T-helper 2 cell (primary cell): ENCODE measurements at regions not wholly inside any gene's neighbourhood (a gene's known extent, or its start where the extent isn't known, plus 50 kb on each side); places are given as distances from the start of the nearest gene placed in this dataset.

Experiments
- DNase-seq, 5 experiments: peaks; one replicate each; pipeline versions ENCODE4 v3.0.0 to v3.0.0-alpha.2; 2012 to 2022

DNA sequence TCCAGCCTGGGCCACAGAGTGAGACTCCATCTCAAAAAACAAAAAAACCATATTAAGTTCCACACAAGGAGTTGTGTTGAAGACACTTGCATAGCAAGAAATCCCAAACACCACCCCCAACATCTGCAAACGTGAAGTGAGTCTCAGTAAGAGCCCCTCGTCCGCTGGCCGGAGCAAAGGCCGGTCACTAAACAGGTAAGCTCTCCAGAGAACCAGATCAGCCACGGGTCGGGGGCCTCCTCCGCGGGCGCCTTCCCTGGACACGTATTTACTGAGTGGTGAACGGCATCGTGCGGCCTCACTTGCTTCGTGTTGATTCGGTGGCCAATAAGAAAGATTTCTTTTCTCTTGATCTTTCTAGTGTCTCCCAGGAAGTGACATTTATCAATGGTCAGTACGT is 93.6 kb downstream of the MRPL36 start:
- DNase-seq = no peak

DNA sequence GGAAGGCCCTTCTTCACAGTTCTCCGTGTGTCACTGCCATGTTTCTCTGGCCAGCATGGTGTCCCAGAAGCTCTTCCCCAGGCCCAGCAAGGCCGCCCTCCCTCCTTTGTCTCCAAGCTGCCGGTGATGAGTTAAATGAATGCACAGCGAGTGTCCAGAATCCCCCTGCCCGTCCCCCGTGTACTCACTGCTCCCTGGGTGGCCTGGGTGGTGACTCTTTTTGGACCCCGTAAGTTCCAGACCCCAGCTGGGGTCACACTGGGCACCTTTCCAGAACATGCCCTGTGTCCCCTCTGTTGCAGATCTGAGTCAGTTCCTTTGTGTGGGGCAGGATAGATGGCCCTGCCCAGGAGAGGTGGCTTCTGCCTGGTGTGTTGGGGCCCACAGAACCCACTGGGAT is 95.0 kb downstream of the MRPL36 start:
- DNase-seq = no peak

DNA sequence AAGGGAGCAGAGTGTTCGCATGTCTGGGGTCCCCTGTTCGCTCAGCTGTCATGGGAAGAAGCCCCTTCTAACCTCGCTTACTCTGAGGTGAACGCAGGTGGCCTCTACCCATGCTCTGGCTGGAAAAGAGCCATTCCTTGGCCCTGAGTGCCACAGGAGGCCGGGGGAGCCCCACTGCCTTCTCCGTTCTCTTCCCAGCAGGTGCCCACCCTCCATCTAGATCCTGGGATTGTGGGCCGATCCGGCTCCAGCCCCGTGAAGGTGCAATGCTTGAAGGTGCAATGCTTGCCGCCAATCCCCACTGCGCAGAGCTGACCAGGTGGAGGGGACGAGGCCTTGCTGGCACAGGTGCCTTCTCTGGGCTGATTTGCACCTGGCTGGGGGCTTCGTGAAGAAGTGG is 95.4 kb downstream of the MRPL36 start:
- DNase-seq = no peak

DNA sequence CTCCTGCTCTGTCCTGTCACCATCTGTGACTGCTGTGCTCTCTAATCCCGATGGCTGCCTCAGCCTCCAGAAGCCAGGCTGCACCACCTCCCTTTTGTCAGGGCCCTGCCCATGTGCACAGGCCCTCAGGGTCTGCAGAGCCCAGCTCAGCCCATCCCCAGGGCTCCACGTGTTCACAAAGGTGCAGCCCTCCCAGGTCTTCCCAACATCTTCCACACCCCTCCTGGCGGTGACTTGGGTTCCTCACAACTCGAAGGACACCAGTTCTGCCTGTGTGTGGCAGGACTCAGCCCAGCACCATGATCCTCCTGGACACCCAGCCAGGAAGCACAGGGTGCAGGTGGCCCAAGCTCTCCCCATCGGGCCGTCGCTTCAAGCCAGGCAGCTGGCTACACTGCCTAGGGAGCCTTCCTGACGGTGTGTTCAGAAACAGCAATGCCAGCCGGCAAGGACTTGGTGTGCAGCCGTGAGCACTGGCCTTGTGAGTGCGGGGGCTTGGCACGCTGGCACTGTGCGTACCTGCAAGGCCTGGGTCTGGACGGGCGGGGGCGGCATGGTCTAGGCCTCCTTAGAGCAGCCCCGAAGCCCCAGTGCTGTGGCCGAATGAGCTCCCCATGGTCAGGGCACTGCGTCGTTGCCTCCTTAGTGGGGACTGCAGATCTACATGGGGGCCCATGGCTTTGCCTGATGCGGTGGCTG is 96.1 kb downstream of the MRPL36 start:
- DNase-seq = no peak

DNA sequence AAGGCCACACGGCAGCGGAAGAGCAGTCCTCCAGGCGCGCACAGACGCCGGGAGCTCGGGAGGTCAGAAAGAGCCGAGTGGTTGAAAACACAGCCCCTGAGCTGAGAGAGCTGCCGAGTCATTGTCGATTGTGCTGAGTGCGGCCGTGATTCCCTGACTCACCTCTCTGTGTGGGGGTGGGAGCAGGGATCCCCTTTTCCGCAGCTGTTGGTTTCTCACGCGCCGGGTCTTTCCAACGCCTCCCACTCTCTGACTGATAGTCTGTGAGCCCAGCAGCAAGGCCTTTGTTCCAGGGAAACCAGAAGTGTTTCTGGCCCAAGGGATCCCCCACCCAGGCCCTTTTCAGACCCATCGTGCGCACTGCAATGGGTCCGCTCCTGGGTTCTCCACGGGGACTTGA is 97.3 kb downstream of the MRPL36 start:
- DNase-seq = no peak

DNA sequence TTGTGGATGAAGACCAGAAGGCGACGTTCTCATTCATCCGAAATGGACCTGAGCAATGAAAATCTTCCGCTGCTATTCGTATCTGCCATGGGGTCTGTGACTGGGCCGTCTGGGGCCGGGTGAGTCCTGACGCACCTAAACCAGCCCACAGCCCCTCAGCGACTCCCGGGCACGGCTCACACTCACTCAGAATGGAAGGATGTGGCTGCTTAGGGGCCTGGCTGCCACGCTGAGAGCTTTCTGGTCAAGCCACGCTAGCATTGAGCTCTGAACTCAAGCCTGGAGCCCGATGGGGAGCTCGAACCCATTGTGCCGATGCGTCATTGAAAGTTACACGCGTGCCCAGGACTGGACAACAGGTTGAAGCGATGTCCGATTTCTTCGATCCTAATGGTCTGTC is 97.8 kb downstream of the MRPL36 start:
- no peak for DNase-seq

DNA sequence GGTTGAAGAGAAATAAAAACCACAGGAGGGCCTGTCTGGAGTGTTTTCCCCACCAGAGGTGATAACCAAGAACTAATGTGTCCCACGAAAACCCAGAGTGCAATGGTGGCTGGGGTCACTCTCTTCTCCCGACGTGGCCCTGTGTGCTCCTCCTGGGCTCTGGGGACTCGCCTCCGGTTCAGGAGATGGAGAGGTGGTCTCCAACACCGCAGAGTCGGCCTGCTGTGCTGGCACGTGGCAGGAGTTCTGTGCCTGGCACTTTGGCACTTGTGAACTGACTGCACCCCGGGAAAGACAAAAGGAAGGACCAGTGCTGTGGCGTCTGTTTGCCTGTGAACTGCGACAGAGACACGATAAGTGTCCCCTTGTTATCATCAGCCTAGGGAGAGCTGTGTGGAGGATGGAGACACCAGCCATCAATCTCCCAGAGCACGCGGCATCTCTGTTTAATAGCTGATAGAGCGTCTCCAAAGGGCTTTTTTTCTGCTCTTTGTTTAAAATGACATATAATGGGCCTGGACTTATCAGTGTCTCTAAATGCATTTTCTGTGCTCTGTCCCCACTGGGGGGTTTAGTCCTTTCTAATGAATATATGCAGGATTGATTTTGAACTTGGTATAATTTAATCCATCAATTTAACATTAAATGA is 98.3 kb downstream of the MRPL36 start:
- DNase-seq = no peak

DNA sequence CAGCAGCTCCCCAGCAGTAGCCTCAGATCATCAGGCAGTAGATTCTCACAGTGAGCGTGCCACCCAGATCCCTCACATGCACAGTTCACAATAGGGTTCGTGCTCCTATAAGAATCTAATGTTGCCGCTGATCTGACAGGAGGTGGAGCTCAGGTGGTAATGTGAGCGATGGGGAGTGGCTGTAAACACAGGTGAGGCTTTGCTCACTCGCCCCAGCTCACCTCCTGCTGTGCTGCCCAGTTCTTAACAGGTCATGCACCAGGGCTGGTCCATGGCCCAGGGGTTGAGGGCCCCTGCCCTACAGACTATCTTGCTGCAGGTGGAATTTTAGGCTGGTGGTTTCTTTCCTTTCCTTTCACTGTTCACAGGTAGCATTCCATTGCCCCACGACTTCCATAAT is 100.2 kb downstream of the MRPL36 start:
- no peak for DNase-seq

DNA sequence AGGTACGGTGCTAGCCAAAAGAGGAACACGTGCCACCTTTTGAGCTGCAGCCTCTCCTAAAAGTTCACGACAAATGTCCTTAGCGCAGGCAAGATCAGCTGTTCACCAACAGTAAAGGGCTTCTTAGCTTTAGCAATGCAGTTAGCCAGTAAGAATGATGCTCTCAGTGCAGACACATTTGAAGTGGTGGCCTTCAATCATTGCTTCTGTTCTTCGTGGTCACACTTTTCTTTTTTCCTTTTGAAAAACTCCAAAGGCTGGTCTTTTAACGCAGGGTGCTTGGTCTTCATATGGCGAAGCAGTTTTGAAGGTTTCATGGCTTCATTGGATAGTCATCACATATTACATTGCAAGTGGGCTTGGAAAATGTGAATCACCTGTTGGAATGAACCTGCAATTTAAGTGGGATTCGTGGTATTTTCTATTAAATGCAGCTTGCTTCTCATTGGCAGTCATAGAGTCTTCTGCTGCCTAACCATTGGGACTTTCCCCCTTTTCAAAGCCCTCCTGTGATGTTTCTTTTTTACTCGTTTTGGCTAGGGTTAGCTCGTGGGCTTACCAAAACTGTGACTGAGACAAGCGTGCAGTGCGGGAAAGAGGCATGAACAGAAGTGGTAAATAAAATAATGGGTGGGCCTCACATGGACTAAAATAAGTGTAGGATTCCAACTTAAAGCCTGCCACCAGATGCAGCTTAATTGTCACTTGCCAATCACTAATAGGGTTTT is 100.9 kb downstream of the MRPL36 start:
- peak in 1 of 5 experiments; percentile 21 for DNase-seq

DNA sequence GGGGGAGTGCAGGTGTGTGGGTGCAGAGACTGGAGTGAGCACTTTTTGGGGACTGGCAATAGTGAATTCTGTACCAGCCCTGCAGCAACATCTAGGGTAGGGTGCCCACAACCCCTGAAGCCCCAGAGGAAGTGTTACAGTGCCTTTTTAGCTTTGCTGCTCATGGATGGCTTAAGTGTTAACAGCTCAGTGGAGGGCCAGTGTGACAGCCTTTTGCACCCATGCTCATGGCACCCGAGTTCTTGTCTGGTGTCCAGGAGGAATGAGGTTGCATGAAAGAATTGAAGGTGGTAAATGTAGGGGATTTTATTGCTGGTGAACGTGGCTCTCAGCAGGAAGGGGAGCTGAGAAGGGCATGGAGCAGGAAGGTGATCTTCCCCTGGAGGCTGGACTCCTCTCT is 107.3 kb downstream of the MRPL36 start:
- no peak for DNase-seq

DNA sequence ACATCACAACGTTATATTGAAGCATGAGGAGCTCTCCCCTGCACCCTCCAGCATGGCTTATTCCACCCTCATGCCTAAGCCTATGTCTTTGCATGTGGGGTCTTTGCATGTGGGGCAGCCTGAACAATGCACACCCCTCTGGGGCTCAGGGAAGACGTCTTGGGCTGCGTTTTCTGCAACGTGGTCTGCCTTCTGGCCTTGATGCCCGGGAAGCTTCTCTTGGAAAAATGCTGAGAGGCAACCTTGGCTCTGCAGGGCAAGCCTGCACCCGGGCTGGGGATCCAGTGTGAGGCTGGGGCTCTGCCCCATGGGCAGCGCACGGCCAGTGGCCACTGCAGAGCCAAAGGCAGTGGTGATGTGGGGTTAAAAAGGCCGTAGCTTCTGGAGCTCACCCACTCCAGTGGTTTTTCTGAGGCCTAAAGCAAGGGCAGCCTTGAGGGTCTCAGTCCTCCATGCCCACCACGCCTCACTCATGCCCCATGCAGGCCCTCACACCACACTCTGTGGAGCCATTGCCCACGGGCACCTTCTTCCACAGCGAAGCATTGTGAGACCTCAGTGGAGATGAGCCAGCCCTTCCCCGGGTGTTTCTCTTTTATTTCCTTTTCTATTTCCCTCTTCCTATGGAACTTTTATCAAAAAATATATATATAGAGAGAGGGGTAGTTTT is 112.2 kb downstream of the MRPL36 start:
- DNase-seq = no peak

DNA sequence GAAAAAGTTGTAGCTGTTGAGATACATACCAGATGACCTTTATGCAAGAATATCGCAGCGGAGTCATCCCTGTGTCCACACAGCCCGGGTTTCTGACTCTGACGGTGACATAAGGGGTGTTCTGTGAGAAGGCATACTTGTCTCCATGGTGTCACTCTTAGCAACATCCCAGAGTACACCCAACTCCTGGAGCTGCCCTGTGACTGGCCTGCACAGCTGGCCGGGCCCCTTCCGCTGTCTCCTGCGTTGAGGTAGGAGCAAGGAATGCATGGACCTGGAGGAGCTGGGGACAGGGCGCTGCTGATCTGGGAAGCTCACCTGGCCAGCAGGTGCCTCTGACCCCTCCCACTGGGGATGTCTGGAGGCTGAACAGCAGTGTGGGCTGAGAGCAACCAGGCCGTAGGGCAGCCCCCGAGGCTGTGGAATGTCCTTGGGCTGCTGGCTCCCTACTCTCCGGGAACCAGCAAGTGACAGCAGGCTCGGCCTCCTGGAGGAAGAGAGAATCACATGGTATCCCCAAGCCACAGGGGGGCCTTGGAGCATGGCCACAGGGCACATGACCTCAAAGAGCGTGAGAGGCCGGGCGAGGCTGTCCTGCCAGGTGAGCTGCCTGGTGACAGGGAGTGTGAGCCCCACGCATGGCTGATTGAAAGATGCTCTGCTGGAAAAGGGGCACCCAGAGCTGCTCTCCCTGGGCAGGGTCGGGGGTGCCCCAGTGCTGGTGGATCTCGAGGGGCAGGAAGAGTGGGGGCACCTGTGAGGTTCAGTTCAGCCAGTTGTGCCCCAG is 113.4 kb downstream of the MRPL36 start:
- no peak for DNase-seq

DNA sequence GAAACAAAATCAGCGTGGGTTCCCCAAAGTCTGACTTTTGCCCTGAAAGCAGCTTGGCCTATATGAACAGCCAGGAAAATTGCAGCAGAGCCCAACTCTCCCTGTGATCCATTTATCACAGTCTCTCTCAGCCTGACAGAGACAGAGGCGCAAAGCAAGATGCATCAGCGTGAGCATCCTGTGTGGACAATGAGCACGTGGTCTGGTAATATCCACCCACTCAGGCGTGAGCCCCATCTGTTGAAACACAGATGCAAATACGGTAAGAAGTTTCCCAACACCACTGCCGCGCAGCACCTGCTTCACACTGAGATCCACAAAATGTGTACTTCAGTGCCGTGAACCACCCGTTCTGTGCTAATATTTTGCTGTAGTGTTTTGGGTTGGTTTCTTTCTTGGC is 114.6 kb downstream of the MRPL36 start:
- DNase-seq = no peak

DNA sequence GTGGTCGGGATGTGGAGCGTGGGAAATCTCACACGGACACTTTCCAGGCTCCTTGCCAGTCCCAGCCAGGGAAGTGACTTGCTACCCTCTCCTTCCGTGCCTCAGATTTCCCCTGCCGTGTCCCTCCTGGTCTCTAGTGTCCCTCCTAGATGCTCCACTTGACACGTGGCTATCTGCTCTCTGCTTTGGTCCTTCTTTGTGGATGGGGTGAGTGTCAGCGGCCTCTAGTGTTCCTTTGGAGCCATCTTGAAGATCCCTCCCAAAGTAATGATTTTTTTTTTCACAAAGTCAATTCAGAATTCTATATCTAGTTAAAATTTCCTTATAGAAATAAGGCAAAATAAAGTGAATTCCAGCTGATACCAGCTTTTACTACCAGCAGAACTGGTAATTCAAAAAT is 117.7 kb downstream of the MRPL36 start:
- no peak for DNase-seq

DNA sequence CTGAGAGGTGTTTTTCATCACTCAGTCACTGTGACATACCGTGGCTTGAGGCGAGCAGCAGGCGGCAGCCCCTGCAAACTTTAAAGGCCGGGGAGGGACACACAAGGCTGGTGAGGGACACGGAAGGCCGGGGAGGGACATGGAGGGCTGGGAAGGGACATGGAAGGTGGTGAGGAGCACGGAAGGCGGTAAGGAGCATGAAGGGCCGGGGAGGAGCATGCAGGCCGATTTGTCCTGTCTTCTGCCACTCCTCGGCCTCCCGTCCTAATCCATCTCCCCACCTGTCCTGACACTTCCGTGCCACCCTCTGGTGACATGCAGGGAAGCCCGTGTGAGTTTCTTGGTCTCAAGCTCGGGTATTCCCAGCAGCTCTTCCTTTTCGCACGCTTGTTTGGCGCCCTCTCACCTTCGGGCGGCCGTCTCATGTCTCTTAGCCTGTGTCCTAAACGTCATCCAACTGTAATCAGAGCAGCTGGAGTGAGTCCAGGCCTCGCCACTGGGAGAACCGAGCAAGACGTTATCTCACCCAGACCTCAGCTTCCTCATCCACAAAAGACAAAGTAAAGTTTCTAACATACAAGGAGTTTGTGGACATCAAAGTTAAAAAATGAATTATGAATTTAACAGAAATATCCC is 126.5 kb downstream of the MRPL36 start:
- DNase-seq = no peak

DNA sequence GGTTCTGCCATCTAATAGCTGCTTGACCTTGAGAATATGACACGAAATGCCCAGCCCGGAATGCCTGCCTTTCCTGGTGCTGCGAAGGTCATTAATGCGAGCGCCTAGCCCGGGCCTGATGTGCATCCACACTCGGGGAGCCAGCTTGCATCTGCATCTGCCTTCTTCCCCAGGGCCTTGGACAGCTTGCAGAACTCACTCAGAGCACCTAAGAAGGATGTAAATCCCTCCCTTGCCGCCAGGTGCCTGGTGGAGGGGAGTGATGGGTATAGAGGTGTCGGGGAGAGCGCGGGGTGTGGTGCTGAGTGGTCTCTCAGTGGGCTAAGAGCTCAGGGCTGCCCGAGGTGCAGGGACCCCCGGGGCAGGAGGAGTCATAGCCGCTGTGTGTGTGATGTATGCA is 127.2 kb downstream of the MRPL36 start:
- DNase-seq = no peak

DNA sequence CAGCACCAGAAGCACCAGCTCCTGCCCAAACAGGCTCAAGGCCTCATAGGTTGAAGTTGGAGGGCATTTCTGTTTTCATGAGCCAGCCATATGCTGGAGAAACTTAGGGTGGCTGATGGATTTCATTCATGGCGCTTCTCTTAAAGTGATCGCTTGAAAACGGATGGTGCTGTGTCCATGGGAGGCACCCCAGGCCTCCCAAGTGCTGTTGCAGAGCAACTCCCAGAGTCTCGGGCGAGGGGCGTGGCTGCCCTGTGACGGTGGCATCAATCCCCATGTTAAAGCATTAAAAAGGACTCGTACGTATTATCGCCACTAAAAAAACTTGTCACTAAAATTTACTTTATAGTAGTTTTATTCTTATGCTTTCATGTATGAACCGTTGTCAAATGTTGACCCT is 128.3 kb downstream of the MRPL36 start:
- DNase-seq = no peak

DNA sequence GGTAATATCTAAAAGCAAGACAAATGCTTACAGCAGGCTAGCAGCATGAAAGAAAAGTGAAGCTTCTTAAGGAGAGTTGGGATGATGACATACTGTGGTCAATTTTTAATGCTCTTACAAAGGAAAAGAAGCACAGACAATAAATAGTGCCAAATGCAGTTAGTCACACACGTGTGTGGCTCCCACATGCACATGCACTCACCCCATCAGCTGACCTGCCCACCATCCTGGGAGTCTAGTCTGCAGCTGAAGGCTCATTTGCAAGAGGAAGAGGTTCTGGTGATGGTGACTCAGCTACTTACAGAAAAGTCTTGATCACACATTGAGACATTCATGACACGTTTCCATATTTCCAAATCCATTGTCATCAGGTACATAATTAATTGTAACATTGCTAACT is 129.3 kb downstream of the MRPL36 start:
- no peak for DNase-seq

DNA sequence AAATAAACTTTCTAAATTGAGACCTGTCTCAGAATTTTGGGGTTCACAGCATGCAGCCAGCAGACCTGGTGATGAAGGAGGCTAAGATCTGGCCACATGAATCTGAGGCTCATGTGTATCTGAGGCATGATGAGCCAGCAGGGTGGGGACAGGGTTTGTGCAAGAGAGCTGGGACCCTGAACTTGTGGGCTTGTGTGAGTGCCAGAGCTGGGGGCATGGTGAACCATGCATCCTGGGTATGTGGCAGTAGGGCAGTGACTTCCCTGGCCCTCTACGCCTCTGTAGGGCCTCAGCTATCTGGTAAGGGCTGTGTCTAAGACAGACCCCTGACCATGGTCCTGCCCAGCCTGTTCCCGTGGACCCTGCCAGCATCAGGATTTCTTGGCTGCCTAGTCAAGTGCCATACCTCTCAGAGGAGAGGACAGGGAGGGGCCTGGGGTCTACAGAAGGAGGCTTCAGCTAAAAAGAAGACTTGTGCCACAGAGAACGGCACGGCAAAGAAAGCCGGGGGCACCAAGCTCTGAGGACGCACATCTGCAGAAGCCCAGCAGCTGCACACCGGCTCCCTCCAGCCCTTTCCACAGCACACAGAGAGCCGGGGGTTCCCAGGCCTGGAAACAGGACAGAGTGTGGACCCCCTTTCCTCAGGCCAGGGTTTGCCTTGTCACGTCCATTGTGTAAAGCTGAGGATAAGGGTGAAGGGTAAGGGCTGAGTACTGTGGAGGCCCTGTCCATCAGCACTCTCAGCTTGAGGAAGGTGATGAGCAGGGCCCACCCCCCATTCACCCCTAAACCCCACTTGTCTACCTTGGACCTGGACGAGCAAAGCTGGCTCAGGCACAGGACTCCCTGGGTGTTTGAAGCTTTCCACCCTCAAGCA is 130.1 kb downstream of the MRPL36 start:
- DNase-seq = no peak

DNA sequence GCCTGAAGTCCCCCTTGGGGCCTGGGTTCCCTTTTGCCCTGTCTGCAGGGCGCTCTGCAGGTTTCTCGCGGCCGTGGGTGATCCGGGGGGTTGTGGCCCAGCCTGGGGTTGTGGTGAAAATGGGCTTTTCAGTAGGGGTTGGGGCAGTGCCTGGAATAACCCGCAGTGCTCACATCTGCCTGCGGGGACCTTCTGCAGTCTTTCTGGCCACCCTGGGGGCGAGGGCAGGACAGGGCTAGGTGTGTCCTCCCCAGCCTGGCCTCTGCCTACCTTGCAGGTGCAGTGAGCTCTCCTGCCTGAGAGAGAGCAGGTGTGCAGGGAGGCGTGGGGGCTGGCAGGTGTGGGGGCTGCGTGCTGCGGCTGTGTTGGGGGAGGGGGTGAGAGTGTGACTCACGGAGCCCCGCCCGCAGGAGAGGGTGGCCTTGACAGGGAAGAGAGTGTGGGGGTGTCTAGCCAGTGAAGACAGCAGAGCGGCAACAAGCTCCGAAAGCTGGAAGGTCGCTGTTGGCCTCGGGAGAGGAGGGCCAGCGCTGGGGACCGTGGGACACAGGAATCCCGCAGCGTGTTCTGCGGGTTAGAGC is 131.4 kb downstream of the MRPL36 start:
- no peak for DNase-seq

DNA sequence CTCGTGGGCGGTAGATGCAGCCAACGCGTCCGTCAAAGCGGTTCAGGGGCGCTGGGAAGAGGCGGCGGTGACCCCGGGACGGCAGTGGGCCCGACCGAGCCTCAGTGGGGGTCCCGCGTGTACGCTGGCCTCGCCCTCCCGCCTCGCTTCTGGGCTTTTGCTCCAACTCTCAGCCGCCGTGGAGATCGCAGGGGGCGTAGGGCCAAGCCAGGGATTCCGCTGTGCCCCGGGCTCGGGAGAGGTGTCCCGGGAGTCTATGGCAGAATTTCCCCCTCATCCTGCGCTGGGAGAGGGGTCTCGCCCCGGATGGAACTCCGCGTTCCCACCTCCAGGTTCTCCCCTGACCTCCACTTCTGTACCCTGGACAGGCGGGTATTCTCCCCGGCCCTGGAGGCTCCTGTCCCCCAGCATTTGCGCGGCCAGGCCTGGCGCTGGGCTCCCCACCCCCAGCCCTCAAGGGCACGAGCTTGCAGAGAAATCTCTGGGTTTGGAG is 131.9 kb downstream of the MRPL36 start:
- no peak for DNase-seq
